Fibroblast of skin of left quadriceps (primary cell): ENCODE measurements at regions not wholly inside any gene's neighbourhood (a gene's known extent, or its start where the extent isn't known, plus 50 kb on each side); places are given as distances from the start of the nearest gene placed in this dataset.
"Not testable (repeated sequence)": the region's sequence is repeated elsewhere in the genome, so short reads cannot be mapped to it uniquely, and the experiment has no call there.

Experiments used
- DNase-seq, 2 experiments: peaks; one replicate each; pipeline ENCODE4 v3.0.0-alpha.2; 2013; ENCODE audit warnings: low read depth in 2 of 2

DNA sequence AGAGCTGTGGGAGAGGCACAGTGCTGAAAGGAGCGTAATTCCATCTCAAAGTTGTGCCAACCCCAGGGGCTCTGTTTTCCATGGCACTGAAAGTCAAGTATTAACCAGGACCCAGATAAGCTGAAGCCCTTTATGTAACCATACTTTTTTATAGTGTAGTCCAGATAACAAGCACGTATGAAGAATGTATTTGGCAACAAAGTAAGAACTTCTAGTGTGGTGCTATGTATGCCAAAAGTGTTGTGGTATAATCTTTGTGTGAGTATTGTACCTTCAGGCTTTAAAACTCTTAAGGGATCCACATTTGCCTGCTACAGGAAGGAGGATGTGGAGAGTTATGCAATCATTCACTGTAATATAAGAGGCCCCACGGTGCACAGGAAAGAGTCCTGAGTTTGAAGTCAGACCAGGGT is 129.4 kb downstream of the IBTK start:
- peak; percentile 3 to 8 for DNase-seq

GRCh38 chr6:82114748-82115147 is 132.8 kb downstream of the IBTK start:
- DNase-seq: no peak

- DNase-seq: no peak
Measured at GRCh38 chr6:82113231-82113630, 134.3 kb downstream of the IBTK start.

DNA sequence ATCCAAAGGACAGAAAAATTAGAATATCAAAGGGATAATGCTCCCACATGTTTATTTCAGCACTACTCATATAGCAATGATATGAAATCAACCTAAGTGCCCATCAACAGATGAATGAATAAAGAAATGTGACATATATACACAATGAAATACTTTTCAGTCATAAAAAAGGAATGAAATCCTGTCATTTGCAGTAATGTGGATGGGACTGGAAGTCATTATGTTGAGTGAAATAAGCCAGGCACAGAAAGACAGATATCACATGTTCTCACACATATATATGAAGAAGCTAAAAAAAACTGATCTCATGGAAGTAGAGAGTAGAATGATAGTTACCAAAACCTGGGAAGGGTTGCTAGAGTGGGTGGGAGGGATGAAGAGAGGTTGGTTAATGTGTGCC is 135.7 kb downstream of the IBTK start:
- DNase-seq: no peak

- no peak for DNase-seq
Measured at GRCh38 chr6:82111114-82111513, 136.4 kb downstream of the IBTK start.

DNA sequence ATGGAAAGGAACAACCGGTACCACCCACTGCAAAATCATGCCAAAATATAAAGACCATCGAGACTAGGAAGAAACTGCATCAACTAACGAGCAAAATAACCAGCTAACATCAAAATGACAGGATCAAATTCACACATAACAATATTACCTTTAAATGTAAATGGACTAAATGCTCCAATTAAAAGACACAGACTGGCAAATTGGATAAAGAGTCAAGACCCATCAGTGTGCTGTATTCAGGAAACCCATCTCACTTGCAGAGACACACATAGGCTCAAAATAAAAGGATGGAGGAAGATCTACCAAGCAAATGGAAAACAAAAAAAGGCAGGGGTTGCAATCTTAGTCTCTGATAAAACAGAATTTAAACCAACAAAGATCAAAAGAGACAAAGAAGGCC is 144.4 kb downstream of the IBTK start:
- DNase-seq: not testable (repeated sequence)

DNA sequence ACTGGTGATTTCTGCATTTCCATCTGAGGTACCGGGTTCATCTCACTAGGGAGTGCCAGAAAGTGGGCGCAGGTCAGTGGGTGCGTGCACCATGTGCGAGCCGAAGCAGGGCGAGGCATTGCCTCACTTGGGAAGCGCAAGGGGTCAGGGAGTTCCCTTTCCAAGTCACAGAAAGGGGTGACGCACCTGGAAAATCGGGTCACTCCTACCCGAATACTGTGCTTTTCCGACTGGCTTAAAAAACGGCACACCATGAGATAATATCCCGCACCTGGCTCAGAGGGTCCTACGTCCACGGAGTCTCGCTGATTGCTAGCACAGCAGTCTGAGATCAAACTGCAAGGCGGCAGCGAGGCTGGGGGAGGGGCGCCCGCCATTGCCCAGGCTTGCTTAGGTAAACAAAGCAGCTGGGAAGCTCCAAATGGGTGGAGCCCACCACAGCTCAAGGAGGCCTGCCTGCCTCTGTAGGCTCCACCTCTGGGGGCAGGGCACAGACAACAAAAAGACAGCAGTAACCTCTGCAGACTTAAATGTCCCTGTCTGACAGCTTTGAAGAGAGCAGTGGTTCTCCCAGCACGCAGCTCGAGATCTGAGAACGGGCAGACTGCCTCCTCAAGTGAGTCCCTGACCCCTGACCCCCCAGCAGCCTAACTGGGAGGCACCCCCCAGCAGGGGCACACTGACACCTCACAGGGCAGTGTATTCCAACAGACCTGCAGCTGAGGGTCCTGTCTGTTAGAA is 146.0 kb downstream of the IBTK start:
- DNase-seq: not testable (repeated sequence)

DNA sequence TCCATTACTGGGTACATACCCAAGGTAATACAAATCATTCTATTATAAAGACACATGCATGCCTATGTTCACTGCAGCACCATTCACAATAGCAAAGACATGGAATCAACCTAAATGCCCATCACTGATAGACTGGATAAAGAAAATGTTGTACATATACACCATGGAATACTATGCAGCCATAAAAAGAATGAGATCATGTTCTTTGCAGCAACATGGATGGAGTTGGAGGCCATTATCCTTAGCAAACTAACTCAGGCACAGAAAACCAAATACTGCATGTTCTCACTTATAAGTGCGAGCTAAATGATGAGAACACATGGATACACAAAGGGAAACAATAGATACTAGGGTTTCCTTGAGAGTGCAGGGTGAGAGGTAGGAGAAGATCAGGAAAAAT is 146.8 kb downstream of the IBTK start:
- DNase-seq: not testable (repeated sequence)

- no peak for DNase-seq
Measured at GRCh38 chr6:82097676-82098075, 149.9 kb downstream of the IBTK start.

GRCh38 chr6:82095091-82095490 is 152.5 kb downstream of the IBTK start:
- no peak for DNase-seq

DNA sequence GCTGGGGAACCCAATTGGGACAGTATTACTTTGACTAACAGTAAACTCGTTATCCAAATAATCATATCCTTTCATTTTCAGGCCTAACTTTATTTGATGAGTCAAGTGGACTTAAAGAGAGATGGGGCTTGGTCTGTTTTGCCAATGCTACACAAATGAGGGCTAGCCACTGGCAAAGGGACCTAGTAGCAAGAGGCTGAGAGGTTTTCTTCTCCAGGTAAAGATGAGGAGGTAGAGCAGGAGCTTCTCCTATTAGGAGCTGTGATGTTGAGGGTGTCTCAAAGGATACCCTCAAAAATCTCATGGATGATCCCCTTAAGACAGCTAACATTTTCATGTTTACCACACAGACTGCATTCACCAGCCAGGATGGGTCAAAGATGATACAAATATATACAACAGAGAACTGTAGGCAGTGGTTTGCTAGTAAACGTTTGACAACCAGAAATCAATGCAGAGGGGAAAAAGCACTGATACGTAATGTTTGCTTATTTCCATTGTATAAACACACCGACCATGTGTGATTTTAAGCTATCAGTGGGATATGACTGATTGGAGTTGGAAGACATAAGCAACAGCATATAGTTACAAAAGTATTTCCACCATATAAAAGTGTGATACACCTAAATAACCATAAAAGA is 153.3 kb downstream of the IBTK start:
- DNase-seq: no peak

DNA sequence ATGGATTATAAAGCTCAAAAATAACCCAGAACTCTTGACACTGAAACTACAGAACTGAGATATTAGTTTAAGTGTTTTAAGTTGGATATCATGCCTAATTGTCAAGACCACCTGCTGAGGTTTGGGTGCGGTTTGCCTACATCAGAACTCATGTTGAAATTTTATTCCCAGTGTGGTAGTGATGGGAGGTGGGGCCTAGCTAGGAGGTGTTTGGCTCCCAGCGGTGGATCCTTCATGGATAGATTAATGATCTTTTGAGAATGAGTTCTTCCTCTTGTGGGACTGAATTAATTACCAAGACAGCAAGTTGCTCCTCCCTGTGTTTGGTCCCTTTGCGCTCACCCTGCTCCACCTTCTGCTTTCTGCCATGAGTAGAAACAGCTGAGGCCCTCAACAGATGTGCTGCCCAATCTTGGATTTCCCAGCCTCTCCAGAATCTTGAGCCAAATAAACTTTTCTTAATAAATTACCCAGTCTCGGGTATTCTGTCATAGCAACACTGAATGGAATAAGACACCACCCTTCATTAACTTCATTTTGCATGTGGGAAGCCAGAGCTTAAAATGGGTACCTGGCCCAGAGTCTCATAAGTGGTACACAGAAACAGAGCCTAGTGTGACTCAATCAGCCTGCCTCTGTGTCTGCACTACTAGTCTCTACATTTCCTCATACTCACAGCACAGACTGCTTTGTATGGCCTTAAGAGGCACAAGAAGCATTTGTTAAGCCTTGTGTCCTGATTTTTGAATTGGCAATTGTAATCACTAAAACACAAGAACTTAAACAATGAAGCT is 158.4 kb downstream of the IBTK start:
- DNase-seq: no peak

- no peak for DNase-seq
Measured at GRCh38 chr6:82086944-82087343, 160.6 kb downstream of the IBTK start.

DNA sequence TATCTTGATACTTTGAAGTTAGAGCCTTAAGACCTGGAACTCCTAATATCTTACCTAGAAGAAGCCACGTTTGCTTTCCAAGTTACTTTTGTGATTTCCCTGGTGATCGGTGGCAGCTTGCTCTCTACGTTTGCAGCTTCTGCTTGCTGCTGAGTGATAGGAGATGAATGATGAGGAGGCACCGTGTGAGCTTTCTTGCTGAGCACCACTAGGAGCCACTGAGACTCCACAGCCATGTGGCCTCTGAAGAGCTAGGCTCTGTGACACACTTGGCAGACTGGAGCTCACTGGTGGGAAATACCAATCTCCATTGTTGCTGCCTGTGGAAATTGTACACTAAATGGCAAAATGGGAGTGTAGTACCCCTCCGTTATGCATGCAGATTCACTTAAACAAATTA is 161.8 kb downstream of the IBTK start:
- no peak for DNase-seq

DNA sequence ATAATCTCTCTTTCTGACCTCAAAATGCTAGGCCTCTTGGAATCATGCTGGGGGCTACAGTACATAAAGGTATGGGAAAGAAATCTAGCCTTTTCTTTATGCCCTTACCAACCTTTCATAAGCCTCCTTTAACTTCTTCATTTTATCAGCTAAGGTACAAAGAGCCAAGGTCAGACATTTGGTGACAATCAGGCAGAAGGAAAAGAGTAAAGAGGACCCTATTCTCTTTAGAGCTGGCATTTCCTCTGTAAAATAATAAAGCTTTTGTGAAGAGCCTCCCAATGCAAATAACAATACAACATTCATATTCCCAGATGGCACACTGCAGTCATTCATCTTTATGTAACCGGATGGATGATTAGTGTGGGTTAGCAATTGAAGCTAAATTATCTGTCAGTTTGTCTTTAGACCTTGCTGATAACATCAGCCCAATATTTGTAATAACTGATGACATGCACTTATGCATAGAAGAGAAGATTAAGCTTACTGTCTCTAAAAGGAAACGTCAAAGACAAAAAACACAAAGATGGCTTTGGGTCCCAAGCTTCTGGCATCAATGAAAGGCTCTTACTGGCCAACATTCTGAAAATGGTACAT is 163.1 kb downstream of the IBTK start:
- DNase-seq: no peak

- no peak for DNase-seq
Measured at GRCh38 chr6:82083646-82084045, 163.9 kb downstream of the IBTK start.

DNA sequence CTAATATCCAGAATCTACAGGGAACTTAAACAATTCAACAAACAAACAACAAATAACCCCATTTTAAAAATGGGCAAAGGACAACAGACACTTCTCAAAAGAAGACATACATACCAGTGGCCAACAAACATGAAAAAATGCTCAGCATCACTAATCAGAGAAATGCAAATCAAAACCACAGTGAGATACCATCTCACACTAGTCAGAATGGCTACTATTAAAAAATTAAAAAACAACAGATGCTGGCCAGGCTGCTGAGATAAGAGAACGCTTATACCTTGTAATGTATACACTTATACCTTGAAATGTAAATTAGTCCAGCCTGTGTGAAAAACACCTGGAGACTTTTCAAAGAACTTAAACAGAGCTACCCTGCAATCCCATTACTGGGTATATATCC is 166.8 kb downstream of the IBTK start:
- no peak for DNase-seq

GRCh38 chr6:82078286-82078908 is 169.1 kb downstream of the IBTK start:
- no peak for DNase-seq

DNA sequence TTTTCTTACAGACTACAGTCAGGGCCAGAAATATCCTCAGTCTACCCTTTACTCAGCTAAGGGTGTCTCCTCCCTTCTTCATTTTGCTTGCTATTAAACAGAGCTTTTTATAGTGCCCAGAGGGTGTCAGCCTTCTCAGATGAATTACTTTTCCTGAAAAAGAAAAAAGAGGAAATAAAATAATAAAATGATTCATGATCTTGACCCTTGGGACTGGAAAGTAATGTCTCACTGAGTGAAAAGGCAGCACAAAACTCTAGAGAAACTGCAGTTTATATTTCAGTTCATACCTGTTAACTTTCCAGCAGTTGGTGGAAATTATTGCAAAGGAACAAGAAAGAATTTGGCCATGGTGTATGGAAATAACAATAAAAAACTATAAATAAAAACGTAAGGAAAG is 170.6 kb downstream of the IBTK start:
- no peak for DNase-seq

GRCh38 chr6:82074556-82074955 is 173.0 kb downstream of the IBTK start:
- DNase-seq: no peak

- no peak for DNase-seq
Measured at GRCh38 chr6:82073484-82073883, 174.1 kb downstream of the IBTK start.

- peak; percentile 76 to 77 for DNase-seq
Measured at GRCh38 chr6:82072751-82073150, 174.8 kb downstream of the IBTK start.
